GM20431 (cell line): ENCODE measurements at regions not wholly inside any gene's neighbourhood (a gene's known extent, or its start where the extent isn't known, plus 50 kb on each side); places are given as distances from the start of the nearest gene placed in this dataset.
"Not testable (repeated sequence)": the region's sequence is repeated elsewhere in the genome, so short reads cannot be mapped to it uniquely, and the experiment has no call there.

Experiments used
- in situ Hi-C: fragments of 300-500 bp; cut with MseI, MboI; formaldehyde crosslinking; loops from one replicate; pipeline ENCODE4 v1.15.0; 2020; ENCODE audit warnings: low sequenced_read_pairs; ENCODE audit not compliant: unreplicated experiment

DNA sequence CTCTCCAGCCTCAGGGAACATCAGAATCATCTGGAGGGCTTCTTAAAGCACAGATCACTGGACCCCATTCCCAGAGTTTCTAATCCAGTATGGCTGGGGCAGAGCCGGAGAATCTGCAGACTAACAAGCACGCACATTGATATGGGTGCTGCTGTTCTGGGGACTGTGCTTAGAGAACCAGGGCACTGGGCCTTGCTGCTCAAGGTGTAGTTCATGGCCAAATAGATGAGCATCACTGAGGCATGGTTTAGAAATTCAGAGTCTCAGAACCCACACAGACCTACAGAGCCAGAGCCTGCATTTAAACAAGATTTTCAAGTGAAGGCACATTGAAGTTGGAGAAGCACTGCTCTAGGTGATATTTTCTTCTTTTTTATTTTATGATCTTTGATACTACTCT, 376.8 kb upstream of the PHF14 start:
- in situ Hi-C loops: no loop called here

GRCh38 chr7:10604128-10604527, 369.5 kb upstream of the PHF14 start:
- in situ Hi-C loops: no loop called here

- in situ Hi-C loops: no loop called here
Observed at GRCh38 chr7:10612950-10613349, 360.7 kb upstream of the PHF14 start.

GRCh38 chr7:10618953-10619352, 354.7 kb upstream of the PHF14 start:
- in situ Hi-C loops: no loop called here

DNA sequence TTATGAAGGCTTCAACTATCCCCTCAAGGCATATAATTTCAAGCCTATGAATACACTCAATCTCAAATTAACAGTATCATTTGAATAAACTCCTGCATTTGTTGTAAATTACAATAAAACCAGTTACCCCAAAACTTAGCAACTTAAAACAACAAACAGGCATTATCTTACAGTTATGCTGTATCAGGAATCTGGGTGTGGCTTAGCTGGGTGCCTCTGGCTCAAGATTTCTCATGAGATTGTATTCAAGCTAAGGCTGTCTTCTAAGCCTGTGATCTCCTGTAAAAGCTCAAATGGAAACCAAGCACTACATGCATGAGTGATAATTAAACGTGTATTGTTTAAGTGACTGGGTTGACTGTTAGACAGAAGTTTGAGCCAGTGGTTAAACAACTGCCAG, 341.0 kb upstream of the PHF14 start:
- in situ Hi-C loops: no loop called here

GRCh38 chr7:10634239-10634638, 339.4 kb upstream of the PHF14 start:
- in situ Hi-C loops: no loop called here

GRCh38 chr7:10637991-10638390, 335.7 kb upstream of the PHF14 start:
- in situ Hi-C loops: no loop called here

GRCh38 chr7:10643545-10643944, 330.1 kb upstream of the PHF14 start:
- in situ Hi-C loops: no loop called here

GRCh38 chr7:10644849-10645248, 328.8 kb upstream of the PHF14 start:
- in situ Hi-C loops: no loop called here

DNA sequence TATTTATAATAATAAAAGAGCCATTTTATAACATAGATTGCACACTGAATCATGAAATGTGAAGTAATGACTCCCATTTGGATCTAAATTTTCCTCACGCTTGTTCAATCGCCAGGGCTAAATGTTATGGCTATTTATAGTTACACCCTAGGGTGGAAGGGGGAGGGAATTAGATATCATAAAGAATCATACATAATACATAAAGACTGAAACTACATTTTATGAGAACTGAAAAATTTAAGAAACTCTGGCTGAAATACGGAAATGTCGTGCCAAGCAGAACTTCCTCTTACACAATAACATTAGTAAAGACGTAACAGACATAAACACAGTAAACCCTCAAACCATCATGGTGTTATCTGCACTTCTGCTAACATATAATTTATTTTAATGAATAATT, 327.5 kb upstream of the PHF14 start:
- in situ Hi-C loops: no loop called here

- in situ Hi-C loops: no loop called here
Observed at GRCh38 chr7:10648289-10648688, 325.4 kb upstream of the PHF14 start.

DNA sequence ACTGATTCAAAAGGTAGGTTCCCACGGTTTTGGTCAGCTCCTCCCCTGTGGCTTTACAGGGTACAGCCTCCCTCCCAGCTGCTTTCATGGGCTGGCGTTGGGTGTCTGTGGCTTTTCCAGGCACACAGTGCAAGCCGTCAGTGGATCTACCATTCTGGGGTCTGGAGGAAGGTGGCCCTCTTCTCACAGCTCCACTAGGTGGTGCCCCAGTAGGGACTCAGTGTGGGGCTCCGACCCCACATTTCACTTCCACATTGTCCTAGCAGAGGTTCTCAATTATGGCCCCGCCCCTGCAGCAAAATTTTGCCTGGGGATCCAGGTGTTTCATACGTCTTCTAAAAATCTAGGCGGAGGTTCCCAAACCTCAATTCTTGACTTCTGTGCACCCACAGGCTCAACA, 324.6 kb upstream of the PHF14 start:
- in situ Hi-C loops: not testable (repeated sequence)

GRCh38 chr7:10655031-10655430, 318.6 kb upstream of the PHF14 start:
- in situ Hi-C loops: no loop called here

DNA sequence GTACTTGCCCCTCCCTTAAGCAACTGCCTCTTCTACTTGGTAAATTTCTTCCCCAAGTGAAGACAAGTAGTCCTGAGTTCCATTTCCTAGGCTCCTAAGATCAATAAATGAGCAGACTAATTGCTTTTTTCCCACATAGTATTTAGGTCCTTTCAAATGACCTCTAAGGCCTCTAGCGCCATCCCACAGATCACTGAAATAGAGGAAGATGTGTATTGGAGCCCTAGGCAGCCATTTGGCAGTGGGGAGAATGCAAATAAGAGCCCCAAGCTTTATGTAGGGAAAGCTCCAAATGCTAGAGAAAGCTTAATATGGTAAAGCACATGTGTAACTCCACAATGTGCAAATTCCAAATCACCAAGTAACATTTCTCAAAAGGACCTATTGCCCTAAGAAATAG, 316.5 kb upstream of the PHF14 start:
- in situ Hi-C loops: no loop called here

- in situ Hi-C loops: no loop called here
Observed at GRCh38 chr7:10657837-10658236, 315.8 kb upstream of the PHF14 start.

GRCh38 chr7:10662491-10662890, 311.2 kb upstream of the PHF14 start:
- in situ Hi-C loops: no loop called here

DNA sequence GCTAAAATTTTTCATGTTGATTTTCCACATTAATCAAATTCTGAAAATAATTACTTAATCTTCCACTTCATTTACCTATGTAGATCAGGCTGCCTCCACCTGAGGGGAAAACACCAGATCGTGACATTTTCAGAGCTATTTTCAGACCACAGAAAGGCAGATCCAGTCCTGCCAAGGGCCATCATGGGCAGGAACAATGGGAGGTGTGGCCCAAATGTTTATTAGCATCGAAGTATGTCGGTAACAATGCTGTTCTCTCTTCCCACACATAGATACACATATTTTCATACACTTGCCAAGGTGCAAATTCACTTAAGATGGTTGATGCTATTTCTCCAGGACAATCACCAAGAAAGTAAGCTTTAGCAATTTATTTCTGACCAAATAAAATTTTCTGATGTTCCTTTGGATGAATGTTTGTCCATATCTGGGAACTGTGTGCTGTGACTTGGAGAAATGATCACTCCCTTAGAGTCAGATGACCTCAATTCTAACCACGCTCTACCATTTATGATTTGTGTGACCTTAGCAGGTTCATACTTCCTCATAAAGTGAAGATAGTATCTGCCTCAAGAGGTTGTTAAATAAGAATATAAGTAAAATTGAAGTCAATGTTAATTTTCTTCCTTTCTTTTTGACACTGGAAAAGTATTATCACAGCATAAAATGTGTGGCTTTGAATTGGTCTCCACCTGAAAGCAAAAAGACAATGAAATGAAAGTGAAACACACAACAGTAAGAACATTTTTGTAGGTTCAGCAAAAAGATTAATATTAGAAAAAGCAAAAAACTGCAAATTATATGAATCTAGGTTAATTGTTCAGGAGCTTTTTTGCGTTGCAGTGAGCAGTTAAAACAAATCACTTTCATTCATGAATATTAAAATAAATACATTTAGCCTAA, 310.4 kb upstream of the PHF14 start:
- in situ Hi-C loops: no loop called here

- in situ Hi-C loops: no loop called here
Observed at GRCh38 chr7:10672186-10672585, 301.5 kb upstream of the PHF14 start.

DNA sequence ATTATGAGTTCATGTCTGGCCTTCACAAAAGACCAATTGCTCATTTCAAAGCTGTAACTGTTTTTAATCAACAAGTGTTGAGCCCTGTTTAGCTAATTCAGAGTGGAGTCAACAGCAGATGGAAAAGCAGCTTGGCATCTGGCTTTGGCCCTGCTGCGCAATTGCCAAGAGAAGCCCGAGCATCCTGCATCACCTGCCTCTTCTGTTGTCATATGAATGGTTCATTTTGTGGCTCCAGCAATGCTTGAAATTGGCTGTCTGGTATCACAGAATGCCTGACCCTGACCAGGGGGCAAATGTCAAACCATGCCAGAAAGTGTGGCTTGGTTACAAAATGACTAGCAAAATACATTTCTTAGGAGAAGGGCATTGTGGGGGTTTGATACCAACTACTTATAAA, 296.5 kb upstream of the PHF14 start:
- in situ Hi-C loops: no loop called here

DNA sequence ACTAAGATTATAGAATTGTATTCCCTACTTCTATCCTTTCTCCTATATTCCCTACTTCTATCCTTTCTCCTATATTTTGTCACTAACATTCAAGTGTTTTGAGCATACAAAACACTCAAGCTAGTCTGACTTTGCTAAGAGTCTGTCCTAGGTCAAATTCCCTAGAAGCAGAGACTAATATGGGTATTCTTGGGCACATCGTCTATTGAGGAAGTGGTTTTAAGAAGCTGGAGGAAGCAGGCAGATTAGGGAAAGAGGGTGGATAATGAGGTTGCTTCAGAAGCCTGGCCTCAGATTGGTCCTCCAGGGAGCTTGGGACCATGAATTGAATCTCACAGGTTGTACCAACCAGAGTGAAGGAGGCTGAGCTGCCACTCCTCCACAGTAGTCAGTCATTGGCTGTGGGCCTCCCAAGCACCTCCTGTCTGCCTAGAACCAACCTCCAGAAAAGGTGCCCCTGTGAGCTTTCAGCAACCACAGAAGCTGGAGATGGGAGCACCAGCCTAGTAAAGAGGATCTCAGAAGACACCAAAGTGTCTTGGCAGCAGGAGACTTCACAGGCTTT, 295.9 kb upstream of the PHF14 start:
- in situ Hi-C loops: no loop called here

DNA sequence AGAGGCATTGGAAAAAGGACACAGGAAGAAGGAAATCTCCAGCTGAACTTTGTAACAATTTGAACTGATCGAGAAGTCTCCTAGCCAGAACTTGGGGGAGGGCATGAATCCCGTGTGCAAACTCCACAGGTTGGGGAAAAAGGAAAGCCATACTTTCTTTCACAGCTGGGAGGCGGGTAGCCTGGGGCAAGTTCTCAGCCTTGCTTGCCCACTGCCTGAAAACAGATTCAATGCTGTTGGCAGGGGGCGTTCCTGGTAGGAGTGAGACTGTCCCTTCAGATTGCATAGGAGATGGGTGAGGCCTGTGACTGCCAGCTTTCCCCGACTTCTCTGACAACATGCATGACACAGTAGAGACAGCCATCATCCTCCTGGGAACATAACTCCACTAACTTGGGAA, 289.1 kb upstream of the PHF14 start:
- in situ Hi-C loops: no loop called here

DNA sequence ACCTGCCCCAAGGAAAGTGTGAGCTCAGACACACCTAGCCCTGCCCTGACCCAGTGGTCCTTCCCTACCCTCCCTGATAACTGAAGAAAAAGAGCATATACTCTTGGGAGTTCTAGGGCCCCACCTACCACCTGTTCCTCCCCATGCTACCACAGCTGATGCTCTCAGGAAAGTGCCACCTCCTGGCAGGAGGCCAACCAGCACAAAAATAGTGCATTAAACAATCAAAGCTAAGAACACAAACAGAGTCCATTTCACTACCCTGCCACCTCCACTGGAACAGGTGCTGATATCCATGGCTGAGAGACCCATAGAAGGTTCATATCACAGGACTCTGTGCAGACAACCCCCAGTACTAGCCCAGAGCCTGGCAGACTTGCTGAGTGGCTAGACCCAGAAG, 288.6 kb upstream of the PHF14 start:
- in situ Hi-C loops: no loop called here
